Osteoblast (primary cell): ENCODE measurements at regions not wholly inside any gene's neighbourhood (a gene's known extent, or its start where the extent isn't known, plus 50 kb on each side); places are given as distances from the start of the nearest gene placed in this dataset.

Experiments
- DNase-seq: peaks from one replicate; pipeline ENCODE4 v3.0.0; 2011; ENCODE audit warnings: low spot score, mixed read lengths; ENCODE audit not compliant: insufficient read length; ENCODE audit errors: missing footprints
- H2AFZ ChIP-seq: 2 replicates; pipeline ENCODE4 v1.6.0; 2011; ENCODE audit warnings: mild to moderate bottlenecking, low read length
- H3K27ac ChIP-seq: 2 replicates; pipeline ENCODE4 v1.5.1; 2011; ENCODE audit warnings: mild to moderate bottlenecking, low read depth, low read length, moderate library complexity
- H3K27me3 ChIP-seq: 2 replicates; pipeline ENCODE4 v1.6.0; 2012; ENCODE audit warnings: mild to moderate bottlenecking, control low read depth, inconsistent platforms, low read length, moderate library complexity; ENCODE audit not compliant: insufficient read depth
- H3K36me3 ChIP-seq: 2 replicates; pipeline ENCODE4 v1.5.1; 2011; ENCODE audit warnings: mild to moderate bottlenecking, low read length, control low read depth, moderate library complexity; ENCODE audit not compliant: insufficient read depth
- H3K4me1 ChIP-seq: 2 replicates; pipeline ENCODE4 v1.5.1; 2011; ENCODE audit warnings: mild to moderate bottlenecking, low read length, control low read depth, moderate library complexity; ENCODE audit not compliant: insufficient read depth
- H3K4me2 ChIP-seq: 2 replicates; pipeline ENCODE4 v1.6.0; 2011; ENCODE audit warnings: mild to moderate bottlenecking, low read length; ENCODE audit not compliant: insufficient read depth
- H3K4me3 ChIP-seq: fragments of 200-600 bp; sonication (generic); 3 replicates; pipeline ENCODE4 v1.5.1; 2012; ENCODE audit warnings: mild to moderate bottlenecking, low read length, inconsistent platforms; ENCODE audit not compliant: insufficient read depth
- H3K79me2 ChIP-seq: 2 replicates; pipeline ENCODE4 v1.6.0; 2012; ENCODE audit warnings: mild to moderate bottlenecking, low read length, control low read depth, inconsistent platforms; ENCODE audit not compliant: insufficient read depth
- H3K9me3 ChIP-seq: 2 replicates; pipeline ENCODE4 v1.5.1; 2011; ENCODE audit warnings: low read depth, low read length, control low read depth
- H4K20me1 ChIP-seq: 2 replicates; pipeline ENCODE4 v1.6.0; 2012; ENCODE audit warnings: mild to moderate bottlenecking, low read length, control low read depth; ENCODE audit not compliant: insufficient read depth
- CTCF ChIP-seq: IDR thresholded peaks from 2 replicates; pipeline ENCODE4 v1.5.1; 2011; ENCODE audit warnings: mild to moderate bottlenecking, low read depth, low read length, moderate library complexity; ENCODE audit errors: extremely low read depth

DNA sequence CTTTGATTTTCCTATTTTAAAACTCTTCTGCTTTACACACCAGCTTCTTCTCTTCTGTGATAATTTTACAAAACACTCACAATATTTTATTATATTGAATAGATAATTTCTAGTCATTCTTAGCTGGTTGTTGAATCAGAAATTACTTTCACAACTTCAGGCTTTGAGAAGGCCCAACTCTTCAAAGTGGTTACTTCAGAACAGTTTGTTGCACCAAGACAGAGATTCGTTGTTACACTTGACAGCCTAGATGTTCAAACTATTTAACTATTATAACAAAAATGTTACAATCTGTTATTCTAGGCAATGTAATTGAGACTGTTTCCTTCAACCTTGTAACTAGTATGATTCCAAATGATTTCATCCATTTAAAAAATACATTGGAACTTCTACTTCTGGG, 333.2 kb upstream of the CHORDC1 start:
- no peaks in the 10 kb centered on the region for H3K4me1 ChIP-seq
- no peaks in the 10 kb centered on the region for H4K20me1 ChIP-seq

GRCh38 chr11:90555477-90555876, 332.6 kb upstream of the CHORDC1 start:
- Histone ChIP-seq H3K4me2 (no peak overlapping the region), H3K79me2 (no peaks in the 10 kb centered on the region), H2AFZ (no peak overlapping the region), H3K36me3 (no peaks in the 10 kb centered on the region), H3K4me3 (no peak overlapping the region), H4K20me1 (no peaks in the 10 kb centered on the region), H3K4me1 (no peaks in the 10 kb centered on the region), H3K27me3 (no peaks in the 10 kb centered on the region), H3K27ac (no peak overlapping the region), H3K9me3 (peaks cover 4% of the 10 kb centered on the region)
- no peak for DNase-seq
- no peak for TF ChIP-seq CTCF

More for the DNA sequence above, 333.2 kb upstream of the CHORDC1 start:
- H3K36me3 ChIP-seq, result no peaks in the 10 kb centered on the region
- no peak overlapping the region for H2AFZ ChIP-seq
- H3K9me3 ChIP-seq, result peaks cover 4% of the 10 kb centered on the region
- no peaks in the 10 kb centered on the region for H3K27me3 ChIP-seq
- no peak overlapping the region for H3K4me2 ChIP-seq
- H3K4me3 ChIP-seq, result no peak overlapping the region
- no peaks in the 10 kb centered on the region for H3K79me2 ChIP-seq
- DNase-seq, result no peak
- no peak for TF ChIP-seq CTCF
- no peak overlapping the region for H3K27ac ChIP-seq

- Histone ChIP-seq H4K20me1 (no peaks in the 10 kb centered on the region), H3K79me2 (no peaks in the 10 kb centered on the region), H2AFZ (no peak overlapping the region), H3K27me3 (no peaks in the 10 kb centered on the region), H3K4me3 (no peak overlapping the region), H3K9me3 (peaks cover 2% of the 10 kb centered on the region), H3K4me2 (no peak overlapping the region), H3K27ac (no peak overlapping the region), H3K4me1 (no peaks in the 10 kb centered on the region), H3K36me3 (no peaks in the 10 kb centered on the region)
- no peak for TF ChIP-seq CTCF
- DNase-seq, result no peak
Measured at GRCh38 chr11:90542092-90542491, 319.2 kb upstream of the CHORDC1 start.

DNA sequence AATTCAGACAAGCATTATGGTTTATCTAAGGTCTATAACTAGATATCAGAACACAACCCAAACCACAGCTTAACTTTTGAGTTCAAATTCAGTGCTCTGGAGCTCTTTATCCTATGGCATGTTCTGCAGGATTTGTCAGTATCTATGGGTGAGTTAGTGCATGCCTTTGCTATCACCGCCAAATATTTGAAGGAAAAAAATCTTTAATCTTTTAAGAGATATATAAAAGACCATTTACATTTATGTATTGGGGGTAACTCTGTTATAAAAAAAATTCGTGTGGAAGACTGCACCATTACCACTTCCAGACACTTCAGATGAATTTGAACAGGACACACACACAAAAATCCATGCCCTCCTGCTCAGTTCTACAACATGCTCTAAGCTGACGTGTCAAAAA, 313.5 kb upstream of the CHORDC1 start:
- no peak overlapping the region for H3K4me2 ChIP-seq
- no peaks in the 10 kb centered on the region for H4K20me1 ChIP-seq
- no peaks in the 10 kb centered on the region for H3K4me1 ChIP-seq
- no peak overlapping the region for H3K4me3 ChIP-seq
- no peak for TF ChIP-seq CTCF
- no peak for DNase-seq
- peaks cover 2% of the 10 kb centered on the region for H3K9me3 ChIP-seq
- H3K36me3 ChIP-seq, result no peaks in the 10 kb centered on the region
- H3K27me3 ChIP-seq, result no peaks in the 10 kb centered on the region
- H2AFZ ChIP-seq, result no peak overlapping the region
- no peaks in the 10 kb centered on the region for H3K79me2 ChIP-seq
- no peak overlapping the region for H3K27ac ChIP-seq
